H9 (cell line): ENCODE measurements at regions not wholly inside any gene's neighbourhood (a gene's known extent, or its start where the extent isn't known, plus 50 kb on each side); places are given as distances from the start of the nearest gene placed in this dataset.

ENCODE experiments used
- DNase-seq: peaks from one replicate; pipeline ENCODE4 v3.0.0-alpha.2; 2017
- H2AFZ ChIP-seq: one replicate; pipeline ENCODE4 v1.6.1; 2013; ENCODE audit warnings: mild to moderate bottlenecking, low read length, control low read depth, moderate library complexity
- H2AK5ac ChIP-seq: 2 replicates; pipeline ENCODE4 v1.6.1; 2013; ENCODE audit warnings: low read length, control low read depth, mixed read lengths; ENCODE audit not compliant: insufficient read length
- H2BK120ac ChIP-seq: one replicate; pipeline ENCODE4 v1.6.1; 2013; ENCODE audit warnings: low read depth, mild to moderate bottlenecking, low read length, control low read depth, inconsistent platforms; ENCODE audit not compliant: poor library complexity, severe bottlenecking
- H2BK12ac ChIP-seq: 2 replicates; pipeline ENCODE4 v1.6.1; 2013; ENCODE audit warnings: low read length, control low read depth, mixed read lengths, low read depth; ENCODE audit not compliant: insufficient read length
- H2BK15ac ChIP-seq: 2 replicates; pipeline ENCODE4 v1.6.1; 2013; ENCODE audit warnings: low read depth, low read length, control low read depth
- H2BK20ac ChIP-seq: one replicate; pipeline ENCODE4 v1.6.1; 2013; ENCODE audit warnings: low read depth, mild to moderate bottlenecking, low read length, control low read depth, inconsistent platforms; ENCODE audit not compliant: poor library complexity, severe bottlenecking
- H2BK5ac ChIP-seq: 2 replicates; pipeline ENCODE4 v1.6.1; 2013; ENCODE audit warnings: low read length, control low read depth, mixed read lengths; ENCODE audit not compliant: insufficient read length
- H3K14ac ChIP-seq: 2 replicates; pipeline ENCODE4 v1.6.1; 2013; ENCODE audit warnings: low read length, control low read depth; ENCODE audit not compliant: insufficient read depth
- H3K18ac ChIP-seq: 2 replicates; pipeline ENCODE4 v1.6.1; 2013; ENCODE audit warnings: low read depth, mild to moderate bottlenecking, mixed read lengths, low read length, control low read depth; ENCODE audit not compliant: insufficient read length
- H3K23ac ChIP-seq: 2 replicates; pipeline ENCODE4 v1.6.1; 2013; ENCODE audit warnings: low read length, control low read depth, mixed read lengths, low read depth; ENCODE audit not compliant: insufficient read length
- H3K23me2 ChIP-seq: 2 replicates; pipeline ENCODE4 v1.6.1; 2013; ENCODE audit warnings: low read depth, mild to moderate bottlenecking, mixed read lengths, low read length, control low read depth; ENCODE audit not compliant: insufficient read length, poor library complexity, severe bottlenecking
- H3K27ac ChIP-seq: 2 replicates; pipeline ENCODE4 v1.5.1; 2013; ENCODE audit warnings: low read length, control low read depth, mixed read lengths, low read depth; ENCODE audit not compliant: insufficient read length
- H3K27me3 ChIP-seq: 2 replicates; pipeline ENCODE4 v1.6.1; 2013; ENCODE audit warnings: low read length, control low read depth, inconsistent platforms; ENCODE audit not compliant: insufficient read depth
- H3K4ac ChIP-seq: 2 replicates; pipeline ENCODE4 v1.6.1; 2013; ENCODE audit warnings: low read depth, mild to moderate bottlenecking, control low read depth, inconsistent platforms, low read length, moderate library complexity
- H3K4me1 ChIP-seq: 2 replicates; pipeline ENCODE4 v1.6.1; 2013; ENCODE audit warnings: low read length, control low read depth, inconsistent platforms; ENCODE audit not compliant: insufficient read depth
- H3K4me2 ChIP-seq: 2 replicates; pipeline ENCODE4 v1.6.1; 2013; ENCODE audit warnings: low read length, control low read depth, mixed read lengths; ENCODE audit not compliant: insufficient read length, insufficient read depth
- H3K56ac ChIP-seq: 2 replicates; pipeline ENCODE4 v1.6.1; 2013; ENCODE audit warnings: low read depth, mild to moderate bottlenecking, mixed read lengths, low read length, control low read depth; ENCODE audit not compliant: insufficient read length
- H3K79me1 ChIP-seq: 2 replicates; pipeline ENCODE4 v1.6.1; 2013; ENCODE audit warnings: low read depth, mild to moderate bottlenecking, moderate library complexity, low read length, control low read depth, inconsistent platforms; ENCODE audit not compliant: insufficient read depth, poor library complexity, severe bottlenecking
- H3K79me2 ChIP-seq: 2 replicates; pipeline ENCODE4 v1.6.1; 2013; ENCODE audit warnings: low read length, control low read depth, inconsistent platforms; ENCODE audit not compliant: insufficient read depth
- H3K9ac ChIP-seq: 2 replicates; pipeline ENCODE4 v1.6.1; 2013; ENCODE audit warnings: low read length, control low read depth, mixed read lengths; ENCODE audit not compliant: insufficient read length; ENCODE audit errors: extremely low read depth
- H3K9me3 ChIP-seq: one replicate; pipeline ENCODE4 v1.6.1; 2013; ENCODE audit warnings: low read depth, low read length, inconsistent platforms; ENCODE audit not compliant: control insufficient read depth
- H3T11ph ChIP-seq: one replicate; pipeline ENCODE4 v1.6.1; 2013; ENCODE audit warnings: mild to moderate bottlenecking, low read length, control low read depth, inconsistent platforms
- H4K20me1 ChIP-seq: one replicate; pipeline ENCODE4 v1.6.1; 2013; ENCODE audit not compliant: control insufficient read depth, insufficient read length, insufficient read depth
- H4K5ac ChIP-seq: 2 replicates; pipeline ENCODE4 v1.6.1; 2013; ENCODE audit warnings: low read depth, mild to moderate bottlenecking, mixed read lengths, low read length, control low read depth; ENCODE audit not compliant: insufficient read length
- H4K8ac ChIP-seq: replicated peaks from 2 replicates; pipeline ENCODE4 v1.6.1; 2013; ENCODE audit warnings: low read length, control low read depth, mixed read lengths, low read depth; ENCODE audit not compliant: insufficient read length
- H4K91ac ChIP-seq: 2 replicates; pipeline ENCODE4 v1.6.1; 2013; ENCODE audit warnings: low read depth, mild to moderate bottlenecking, moderate library complexity, mixed read lengths, low read length, control low read depth; ENCODE audit not compliant: insufficient read length
- H3K27ac Mint-ChIP-seq, 3 experiments: 2 replicates in 2 of 3; 3 replicates in 1 of 3; pipeline ENCODE4 v1.8.0; 2020 to 2021; ENCODE audit warnings: mixed read lengths in 3 of 3, mild to moderate bottlenecking in 1 of 3, moderate library complexity in 1 of 3
- H3K27me3 Mint-ChIP-seq: 2 replicates; pipeline ENCODE4 v1.8.0; 2021; ENCODE audit warnings: low read depth, mild to moderate bottlenecking, moderate library complexity, mixed read lengths
- H3K36me3 Mint-ChIP-seq, 3 experiments: 2 replicates in 2 of 3; 3 replicates in 1 of 3; pipeline ENCODE4 v1.8.0; 2020 to 2021; ENCODE audit warnings: low read depth in 3 of 3, mixed read lengths in 3 of 3; ENCODE audit not compliant: insufficient read depth in 1 of 3
- H3K4me1 Mint-ChIP-seq, 2 experiments: 2 replicates each; pipeline ENCODE4 v1.8.0; 2020; ENCODE audit warnings: mixed read lengths in 2 of 2
- H3K4me3 Mint-ChIP-seq, 2 experiments: 2 replicates in 1 of 2; 3 replicates in 1 of 2; pipeline ENCODE4 v1.8.0; 2020 to 2021; ENCODE audit warnings: mild to moderate bottlenecking in 2 of 2, mixed read lengths in 2 of 2, moderate library complexity in 1 of 2
- H3K9me3 Mint-ChIP-seq, 2 experiments: 2 replicates in 1 of 2; 3 replicates in 1 of 2; pipeline ENCODE4 v1.8.0; 2020; ENCODE audit warnings: mild to moderate bottlenecking in 2 of 2, mixed read lengths in 2 of 2, moderate library complexity in 1 of 2
- WGBS: extraction: QIAGEN DNeasy Blood & Tissue Kit; methylation state at CpG from one replicate; pipeline ENCODE4 v1.1.7; 2013; ENCODE audit warnings: missing lambda C conversion rate, low lambda C conversion rate, mixed read lengths; ENCODE audit not compliant: insufficient read length; ENCODE audit errors: extremely low coverage; 5-methylcytosine and 5-hydroxymethylcytosine counted together
- TF ChIP-seq, protein P1 (sequence below): fragments of 200-600 bp; sonication (generic); conservative IDR thresholded peaks from 3 replicates; pipeline ENCODE4 v1.8.0; 2021; ENCODE audit warnings: antibody characterized with exemption, mild to moderate bottlenecking

GRCh38 chr2:20560011-20560410 is 90.9 kb downstream of the HS1BP3 start:
- DNase-seq, result no peak
- no peak overlapping the region for H2BK5ac ChIP-seq
- TF ChIP-seq, protein P1, sequence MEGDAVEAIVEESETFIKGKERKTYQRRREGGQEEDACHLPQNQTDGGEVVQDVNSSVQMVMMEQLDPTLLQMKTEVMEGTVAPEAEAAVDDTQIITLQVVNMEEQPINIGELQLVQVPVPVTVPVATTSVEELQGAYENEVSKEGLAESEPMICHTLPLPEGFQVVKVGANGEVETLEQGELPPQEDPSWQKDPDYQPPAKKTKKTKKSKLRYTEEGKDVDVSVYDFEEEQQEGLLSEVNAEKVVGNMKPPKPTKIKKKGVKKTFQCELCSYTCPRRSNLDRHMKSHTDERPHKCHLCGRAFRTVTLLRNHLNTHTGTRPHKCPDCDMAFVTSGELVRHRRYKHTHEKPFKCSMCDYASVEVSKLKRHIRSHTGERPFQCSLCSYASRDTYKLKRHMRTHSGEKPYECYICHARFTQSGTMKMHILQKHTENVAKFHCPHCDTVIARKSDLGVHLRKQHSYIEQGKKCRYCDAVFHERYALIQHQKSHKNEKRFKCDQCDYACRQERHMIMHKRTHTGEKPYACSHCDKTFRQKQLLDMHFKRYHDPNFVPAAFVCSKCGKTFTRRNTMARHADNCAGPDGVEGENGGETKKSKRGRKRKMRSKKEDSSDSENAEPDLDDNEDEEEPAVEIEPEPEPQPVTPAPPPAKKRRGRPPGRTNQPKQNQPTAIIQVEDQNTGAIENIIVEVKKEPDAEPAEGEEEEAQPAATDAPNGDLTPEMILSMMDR, result no peak
- H2AFZ ChIP-seq, result no peak overlapping the region
- H3K18ac ChIP-seq, result no peak overlapping the region
- no peak overlapping the region for H3K4ac ChIP-seq
- H4K20me1 ChIP-seq, result no peaks in the 10 kb centered on the region
- no peaks in the 10 kb centered on the region for H3K79me1 ChIP-seq
- H2AK5ac ChIP-seq, result no peak overlapping the region
- H3K56ac ChIP-seq, result no peak overlapping the region
- Mint-ChIP-seq H3K27ac (no peak overlapping the region), H3K36me3 (0 out of 7 replicates have a peak, but pooled peaks cover 0 to 3% (median 0%) of the 10 kb centered on the region in 3 experiments), H3K27me3 (peaks cover 14% of the 10 kb centered on the region), H3K4me3 (no peak overlapping the region), H3K4me1 (peaks cover 45 to 46% of the 10 kb centered on the region in 2 experiments), H3K9me3 (peaks cover 0 to 3% of the 10 kb centered on the region in 2 experiments; a peak in 2 of 5 replicates)
- H4K8ac ChIP-seq, result no peak overlapping the region
- no peak overlapping the region for H4K91ac ChIP-seq
- no peaks in the 10 kb centered on the region for H3K23me2 ChIP-seq
- no peaks in the 10 kb centered on the region for H3K27me3 ChIP-seq
- H2BK12ac ChIP-seq, result no peak overlapping the region
- no peak overlapping the region for H2BK20ac ChIP-seq
- no peak overlapping the region for H3K4me2 ChIP-seq
- no peaks in the 10 kb centered on the region for H3K79me2 ChIP-seq
- WGBS, result no CpG with 5 or more reads among the region's 1 CpG
- no peak overlapping the region for H3T11ph ChIP-seq
- H3K9ac ChIP-seq, result no peak overlapping the region
- no peak overlapping the region for H4K5ac ChIP-seq
- no peak overlapping the region for H2BK15ac ChIP-seq
- H3K23ac ChIP-seq, result no peak overlapping the region
- no peak overlapping the region for H2BK120ac ChIP-seq
- H3K27ac ChIP-seq, result no peak overlapping the region
- peaks cover 11% of the 10 kb centered on the region for H3K4me1 ChIP-seq
- no peaks in the 10 kb centered on the region for H3K9me3 ChIP-seq
- no peak overlapping the region for H3K14ac ChIP-seq
